ENCODE measurements at regions not wholly inside any gene's neighbourhood (a gene's known extent, or its start where the extent isn't known, plus 50 kb on each side); places are given as distances from the start of the nearest gene placed in this dataset.
A peak's percentile ranks its signal among the peaks of the same experiment; 100 is the strongest.
"Not testable (repeated sequence)": the region's sequence is repeated elsewhere in the genome, so short reads cannot be mapped to it uniquely, and the experiment has no call there.

DNA sequence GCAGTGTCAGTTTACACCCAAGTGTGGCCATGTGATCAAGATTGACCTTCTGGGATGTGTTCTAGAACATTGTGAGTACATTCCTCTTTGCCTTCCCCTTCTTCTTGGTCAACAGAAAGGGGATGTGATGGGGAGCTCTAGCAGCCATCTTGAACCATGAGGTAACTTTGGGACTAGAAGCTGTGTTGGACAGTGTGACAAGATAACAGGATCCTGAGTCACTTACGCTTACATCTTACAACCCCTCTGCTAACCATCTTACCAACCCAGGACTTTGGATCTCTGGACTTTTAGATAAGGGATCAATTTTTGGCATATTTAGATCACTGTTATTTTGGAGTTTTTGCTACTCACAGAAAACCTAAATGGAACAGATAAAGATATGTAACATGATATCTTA is 625.6 kb downstream of the BCOR start:
- DNase-seq (ENCODE audit: low spot score) = no peak

DNA sequence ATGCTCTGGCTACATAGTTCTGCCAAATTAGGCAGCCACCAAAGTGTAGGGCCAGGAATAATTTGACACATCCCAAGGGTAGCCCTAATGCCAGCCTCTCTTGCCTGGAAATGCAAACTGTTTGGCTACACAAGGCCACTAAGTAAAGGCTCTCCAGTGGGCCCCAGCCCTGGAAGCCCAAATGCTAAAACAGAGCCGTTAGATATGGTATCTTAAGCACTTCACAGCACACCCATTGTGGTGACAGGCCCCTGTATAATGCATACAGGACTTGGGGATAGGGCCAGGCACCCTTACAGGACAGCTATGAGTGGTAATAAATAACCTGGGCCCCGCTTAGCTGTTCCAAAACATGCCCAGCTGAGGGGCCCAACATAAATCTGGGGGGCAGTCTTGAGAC is 623.9 kb downstream of the BCOR start:
- no peak for DNase-seq (ENCODE audit: low spot score)

DNA sequence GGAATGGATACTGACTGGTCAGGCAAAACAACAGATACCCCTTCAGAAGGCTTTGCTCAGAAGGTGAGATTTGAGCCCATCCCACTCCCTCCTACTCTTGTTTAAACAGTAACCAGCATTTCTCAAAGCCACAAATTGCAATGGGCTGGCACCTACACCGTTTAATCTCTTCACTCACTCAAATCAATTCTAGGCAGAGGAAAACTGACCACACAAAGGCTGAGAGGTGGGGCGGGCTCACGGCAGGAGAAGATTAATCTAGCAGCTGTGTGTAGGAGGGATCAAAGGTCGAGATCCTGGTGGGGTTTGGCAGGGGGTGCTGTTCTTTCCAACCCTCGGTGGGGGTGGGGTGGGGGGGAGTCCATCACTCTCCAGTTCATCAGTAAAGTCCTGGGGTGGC is 622.4 kb downstream of the BCOR start:
- DNase-seq (ENCODE audit: low spot score) = no peak

DNA sequence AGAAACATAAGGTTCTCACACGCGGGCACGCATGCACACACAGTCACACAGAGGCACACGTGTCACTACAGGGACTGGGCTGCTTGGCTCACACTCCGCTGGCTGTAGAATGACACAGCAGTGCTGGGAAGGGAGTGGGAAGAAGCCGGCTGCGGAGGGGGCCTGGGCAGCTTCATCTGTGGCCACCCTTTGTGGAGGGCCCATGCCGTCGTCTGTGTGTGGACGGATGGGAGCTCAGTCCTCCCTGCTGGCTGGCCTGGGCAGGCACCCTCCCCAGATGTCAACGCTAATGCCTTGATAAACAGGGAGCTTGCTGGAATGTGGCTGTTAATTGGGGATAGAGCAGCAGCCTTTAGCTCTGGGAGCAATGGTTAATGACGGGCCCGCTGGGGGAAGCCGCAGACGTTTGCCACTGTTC is 621.1 kb downstream of the BCOR start:
- no peak for DNase-seq (ENCODE audit: low spot score)

DNA sequence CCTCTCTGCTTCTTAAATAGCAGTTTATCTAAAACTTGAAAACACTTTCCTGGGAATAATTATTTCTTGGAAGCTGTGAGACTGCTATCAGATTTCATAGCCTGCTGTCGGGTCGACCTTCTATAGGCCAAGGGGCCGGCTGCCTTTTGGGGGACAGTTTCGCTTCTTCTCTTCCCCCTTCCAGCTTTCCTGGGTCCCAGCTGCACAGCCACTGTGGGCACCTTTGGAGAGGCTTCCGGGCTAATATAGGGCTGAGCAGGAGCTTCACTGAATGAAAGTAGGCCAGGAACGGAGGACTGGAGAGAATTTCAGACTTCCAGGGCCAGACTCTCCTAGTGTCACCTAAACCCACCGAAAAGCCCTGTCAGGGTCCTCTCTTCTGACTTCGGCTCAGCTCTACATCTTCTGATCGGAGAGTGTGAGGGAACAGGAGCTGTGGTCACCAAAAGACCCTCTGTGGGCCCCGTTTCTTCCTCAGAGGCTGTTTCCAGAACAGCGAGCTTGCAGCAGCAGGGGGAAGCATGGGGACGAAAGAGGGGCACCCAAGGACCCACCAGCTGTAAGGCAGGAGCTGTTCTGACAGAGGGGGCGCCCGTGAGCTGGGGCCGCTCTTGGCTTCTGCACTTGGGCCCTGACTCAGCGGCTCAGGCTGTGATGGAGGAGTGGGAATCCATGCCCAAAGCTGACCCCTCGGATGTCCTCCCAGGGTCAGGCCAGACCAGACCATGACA is 620.6 kb downstream of the BCOR start:
- no peak for DNase-seq (ENCODE audit: low spot score)

DNA sequence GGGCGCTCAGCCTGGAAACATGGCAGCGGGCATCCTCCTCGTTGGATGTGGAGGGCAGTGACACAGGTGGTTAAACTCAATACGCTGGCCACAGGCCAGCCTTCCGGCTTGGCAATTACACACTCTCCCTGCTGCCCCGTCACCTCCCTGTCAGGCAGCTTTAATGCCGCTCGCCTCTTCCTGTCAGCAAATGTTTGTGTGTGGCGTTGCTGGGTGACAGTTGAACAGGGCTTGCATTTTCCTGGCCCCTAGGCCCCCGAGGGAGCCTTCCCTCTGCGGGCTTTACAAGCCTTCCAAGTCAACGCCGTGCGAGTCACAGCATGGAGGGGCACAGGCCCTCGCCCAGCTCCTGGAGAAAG is 620.0 kb downstream of the BCOR start:
- no peak for DNase-seq (ENCODE audit: low spot score)

DNA sequence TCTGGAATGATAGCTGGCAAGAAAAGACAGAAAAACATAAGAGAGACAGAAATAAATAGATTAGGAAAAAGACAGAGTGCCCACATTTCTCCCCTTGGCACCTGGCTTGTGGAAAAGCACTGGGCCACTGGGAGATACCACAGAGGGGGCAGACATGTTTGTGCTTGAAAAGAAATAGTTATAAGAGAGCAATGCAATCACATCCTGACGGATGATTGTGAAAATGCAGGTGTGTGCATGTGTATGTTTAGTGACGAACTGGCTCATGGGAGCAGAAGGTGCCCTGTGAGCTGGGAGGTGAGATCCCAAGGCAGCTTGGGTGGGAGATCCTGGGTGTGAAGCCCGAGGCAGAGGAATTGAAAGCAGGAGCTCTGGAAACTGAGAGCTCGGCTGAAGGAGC is 617.9 kb downstream of the BCOR start:
- no peak for DNase-seq (ENCODE audit: low spot score)

DNA sequence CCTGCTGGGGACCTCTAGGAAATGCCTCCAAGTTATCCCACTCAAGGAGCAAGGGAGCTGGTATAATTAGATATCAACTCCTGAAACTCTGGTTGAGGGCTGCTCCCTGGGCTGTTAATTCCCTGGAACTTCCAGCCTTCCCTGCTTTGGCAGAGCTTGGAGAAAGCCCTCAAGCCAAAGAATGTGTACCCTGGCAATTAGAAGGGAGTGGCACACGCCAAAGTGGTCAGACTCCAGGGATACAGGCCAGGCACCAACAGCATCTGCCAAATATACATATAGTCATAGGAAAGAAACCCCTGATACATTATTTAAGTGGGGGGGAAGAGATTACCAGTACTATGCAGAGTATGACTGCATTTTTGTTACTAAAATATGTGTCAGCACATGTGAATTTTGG is 616.8 kb downstream of the BCOR start:
- DNase-seq (ENCODE audit: low spot score) = no peak

DNA sequence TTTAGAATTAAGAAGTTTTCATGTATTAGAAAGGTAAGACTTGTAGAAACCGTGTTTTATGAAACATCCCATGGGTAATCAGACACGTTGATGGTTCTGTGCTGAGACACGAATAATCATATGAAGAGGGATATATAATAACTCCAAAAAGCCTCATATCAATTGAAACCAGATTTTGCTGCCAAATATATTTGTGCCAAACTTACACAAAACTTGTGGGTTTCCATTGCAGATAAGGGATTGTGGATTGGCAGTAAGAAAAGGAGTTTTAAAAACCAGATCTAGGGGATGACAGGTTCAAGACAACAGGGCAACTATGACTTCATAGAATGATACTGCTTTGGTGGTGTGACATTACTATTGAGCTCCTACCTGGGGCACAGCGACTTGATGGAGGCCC is 616.1 kb downstream of the BCOR start:
- no peak for DNase-seq (ENCODE audit: low spot score)

DNA sequence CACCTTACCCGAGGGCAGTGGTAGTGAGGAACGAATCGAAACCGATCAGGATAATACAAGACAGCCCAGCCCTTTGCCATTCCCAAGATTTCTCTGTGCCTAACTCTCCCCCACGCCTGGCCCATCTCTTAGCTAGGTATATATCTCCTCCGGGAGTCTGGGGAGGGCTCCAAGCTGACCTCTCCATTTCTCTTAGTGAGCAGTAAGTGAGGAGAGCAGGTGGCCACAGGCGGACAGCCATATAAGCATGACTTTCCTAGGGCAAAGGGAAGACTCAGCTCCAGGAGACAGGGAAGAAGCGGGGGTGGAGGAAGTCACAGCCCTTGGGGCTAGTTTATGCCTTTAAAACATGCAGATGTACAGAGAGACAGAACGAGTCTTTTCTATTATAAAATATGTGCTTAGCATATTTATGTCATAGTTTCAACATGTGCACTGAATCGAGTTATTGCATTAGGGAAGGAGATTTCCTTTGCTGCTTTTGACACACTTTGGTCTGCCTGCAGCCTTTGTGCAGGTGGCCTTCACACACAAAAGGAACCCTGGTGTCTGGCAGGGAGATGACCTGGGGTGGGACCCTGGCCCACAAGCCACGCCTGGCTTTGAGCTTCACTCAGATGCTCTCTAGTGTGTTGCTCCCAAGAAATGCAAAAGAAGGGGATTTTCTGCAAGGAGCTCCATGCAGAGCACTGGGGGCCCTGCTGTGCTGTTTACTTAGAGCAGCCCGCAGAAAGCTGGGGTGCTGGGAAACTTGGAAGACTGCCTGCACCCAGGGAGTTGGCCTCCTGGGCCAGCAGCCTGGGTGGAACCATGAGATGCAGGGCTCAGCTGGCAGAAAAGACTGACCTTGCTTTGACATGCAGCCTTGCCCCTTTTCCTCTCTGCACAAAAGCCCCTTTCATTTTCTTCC is 613.3 kb downstream of the BCOR start:
- peak; percentile 14 for DNase-seq (ENCODE audit: low spot score)

DNA sequence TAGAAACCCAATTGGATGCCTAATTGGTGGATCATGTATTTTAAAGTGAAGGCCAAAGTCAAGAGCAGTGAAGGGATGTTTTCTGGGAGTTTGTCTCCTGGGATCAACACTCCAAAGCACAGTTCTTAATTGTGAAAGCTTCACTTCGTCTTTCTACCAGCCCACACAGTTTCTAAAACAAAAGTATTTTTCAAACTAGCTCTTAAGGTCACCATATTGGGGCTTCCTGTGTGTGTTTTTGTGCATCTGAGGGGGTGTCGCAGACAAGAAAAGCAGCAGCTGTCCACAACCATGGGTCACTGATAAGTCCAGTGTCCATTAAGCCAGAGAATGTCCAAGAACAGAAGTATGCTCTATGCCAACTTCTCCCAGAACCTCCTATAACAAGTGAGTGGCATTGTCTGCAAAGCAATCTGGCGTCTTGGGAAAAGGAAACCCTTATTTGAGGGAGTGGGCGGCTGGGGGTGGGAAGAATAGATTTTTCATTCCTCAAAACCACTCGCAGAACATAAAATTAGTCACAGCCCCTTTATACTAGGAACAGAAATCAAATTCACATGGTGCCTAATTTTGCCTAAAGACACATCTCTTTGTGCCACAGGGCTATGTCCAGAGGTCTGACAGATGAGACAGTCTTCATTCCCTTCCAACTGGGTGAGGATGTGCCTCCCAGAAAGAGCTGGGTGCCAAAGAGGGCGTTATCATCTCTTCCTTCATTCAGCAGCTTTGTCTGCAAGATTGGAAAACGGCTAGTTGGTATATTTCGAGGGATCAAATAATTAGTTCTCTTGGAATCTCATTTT is 610.4 kb downstream of the BCOR start:
- no peak for DNase-seq (ENCODE audit: low spot score)

DNA sequence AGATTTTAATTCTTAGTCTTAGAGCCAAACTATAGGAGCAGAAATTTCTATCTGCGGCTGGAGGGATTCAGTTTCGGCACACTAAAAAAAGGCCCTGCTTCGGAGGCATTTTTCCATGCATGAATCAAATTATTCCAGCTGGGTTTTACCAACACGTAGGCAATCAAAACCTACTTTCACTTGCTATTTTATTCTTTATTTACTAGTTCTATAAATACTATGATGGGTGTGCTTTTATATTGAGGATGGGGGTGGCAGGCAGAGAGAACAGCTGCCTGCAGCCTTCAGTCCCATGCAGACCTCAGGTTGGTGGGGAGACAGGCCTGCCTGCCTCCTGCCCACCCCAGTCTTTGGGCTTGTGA is 609.8 kb downstream of the BCOR start:
- DNase-seq (ENCODE audit: low spot score) = no peak

DNA sequence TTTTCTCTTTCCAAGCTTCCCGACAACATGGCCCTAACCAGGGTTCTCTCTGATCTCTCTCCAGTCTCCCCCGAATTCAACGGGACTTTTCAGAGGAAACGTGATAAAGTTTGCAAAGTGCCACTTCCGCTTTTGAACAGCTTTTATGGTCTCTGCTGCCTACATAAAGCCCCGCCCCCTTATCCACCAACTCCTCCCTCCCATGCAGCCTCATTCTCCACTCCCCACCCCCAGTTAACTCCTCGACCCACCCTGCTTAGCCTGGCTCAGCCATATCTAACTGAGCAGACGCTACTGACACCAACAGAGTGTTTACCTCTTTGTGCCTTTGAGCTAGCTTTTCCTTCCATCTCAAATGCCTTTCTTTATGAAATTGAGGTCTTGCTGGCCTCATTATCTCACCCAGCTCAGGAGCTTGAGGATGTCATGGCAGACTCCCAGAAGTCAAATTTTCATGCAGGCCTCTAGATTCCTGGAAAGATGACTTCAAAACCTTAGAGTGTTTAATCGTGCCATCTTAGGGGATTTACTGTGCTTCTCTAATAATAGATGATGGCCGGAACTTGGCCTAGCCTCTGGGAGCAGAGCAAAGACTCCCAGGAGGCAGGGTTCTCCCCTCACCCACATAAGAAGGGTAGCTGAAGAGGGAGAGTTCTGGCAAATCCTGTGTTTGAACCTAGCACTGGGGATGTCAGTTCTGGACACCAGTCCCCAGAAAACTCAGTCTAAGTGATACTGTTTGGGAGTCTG is 606.0 kb downstream of the BCOR start:
- DNase-seq (ENCODE audit: low spot score) = no peak

DNA sequence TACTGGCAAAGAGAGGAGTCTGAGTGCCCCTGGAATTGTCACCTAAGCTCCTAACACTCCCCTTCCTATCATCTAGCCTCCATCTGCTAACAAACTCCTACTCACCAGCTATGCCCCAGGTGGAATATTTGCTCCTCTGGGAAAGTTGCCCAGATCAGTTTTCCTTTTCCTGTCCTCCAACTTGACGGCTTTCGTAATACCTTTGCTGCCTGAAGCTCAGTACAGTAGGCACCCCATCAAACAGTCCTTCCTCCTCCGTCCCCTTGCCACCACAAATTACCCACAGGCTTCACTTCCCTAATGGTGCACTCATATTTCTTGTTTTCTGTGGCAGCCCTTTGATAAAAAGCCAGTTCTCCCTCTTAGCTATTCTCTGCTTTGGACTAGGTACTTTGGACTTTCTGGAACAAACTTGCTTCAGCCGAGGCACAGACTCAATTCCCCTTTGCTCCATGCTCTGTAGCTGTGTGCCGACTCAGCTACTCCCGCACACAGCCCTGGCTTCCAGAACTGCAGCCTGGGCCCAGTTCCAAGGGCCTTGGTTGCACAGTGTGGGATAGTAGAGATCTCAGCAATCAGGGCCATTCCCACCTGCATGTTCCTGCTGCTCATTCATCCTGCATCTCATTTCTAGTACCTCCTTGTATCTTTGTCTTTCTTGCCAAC is 605.1 kb downstream of the BCOR start:
- DNase-seq (ENCODE audit: low spot score) = no peak

DNA sequence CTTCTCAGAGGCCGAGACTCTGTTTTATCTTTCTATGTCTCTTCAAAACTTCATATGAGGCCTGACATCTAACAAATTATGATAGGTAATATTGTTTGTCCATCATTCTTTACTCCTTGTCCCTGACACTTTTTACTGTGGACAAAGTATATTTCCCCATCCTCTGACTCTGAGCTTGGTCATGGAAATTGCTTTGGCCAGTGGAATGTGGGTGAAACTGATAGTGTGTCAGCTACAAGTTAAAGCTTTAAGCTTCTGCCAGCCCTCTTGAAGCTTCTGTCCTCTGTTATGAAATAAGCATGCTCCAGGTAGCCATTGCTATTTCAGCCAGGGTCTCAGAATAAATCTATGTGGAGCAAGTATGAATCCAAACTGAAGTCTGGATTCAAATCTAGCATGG is 604.6 kb downstream of the BCOR start:
- no peak for DNase-seq (ENCODE audit: low spot score)

DNA sequence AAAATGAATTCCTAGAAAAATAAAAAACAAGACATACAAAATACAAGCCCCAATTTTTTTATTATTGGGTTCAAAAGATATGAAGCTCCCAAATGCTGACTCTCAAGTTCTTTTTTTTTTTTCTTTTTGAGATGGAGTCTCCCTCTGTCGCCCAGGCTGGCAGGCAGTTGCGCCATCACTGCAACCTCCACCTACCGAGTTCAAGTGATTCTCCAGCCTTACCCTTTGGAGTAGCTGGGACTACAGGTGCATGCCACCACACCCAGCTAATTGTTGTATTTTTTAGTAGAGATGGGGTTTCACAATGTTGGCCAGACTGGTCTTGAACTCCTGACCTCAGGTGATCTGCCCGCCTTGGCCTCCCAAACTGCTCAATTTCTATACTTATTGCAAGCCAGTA is 600.6 kb downstream of the BCOR start:
- DNase-seq (ENCODE audit: low spot score) = not testable (repeated sequence)

DNA sequence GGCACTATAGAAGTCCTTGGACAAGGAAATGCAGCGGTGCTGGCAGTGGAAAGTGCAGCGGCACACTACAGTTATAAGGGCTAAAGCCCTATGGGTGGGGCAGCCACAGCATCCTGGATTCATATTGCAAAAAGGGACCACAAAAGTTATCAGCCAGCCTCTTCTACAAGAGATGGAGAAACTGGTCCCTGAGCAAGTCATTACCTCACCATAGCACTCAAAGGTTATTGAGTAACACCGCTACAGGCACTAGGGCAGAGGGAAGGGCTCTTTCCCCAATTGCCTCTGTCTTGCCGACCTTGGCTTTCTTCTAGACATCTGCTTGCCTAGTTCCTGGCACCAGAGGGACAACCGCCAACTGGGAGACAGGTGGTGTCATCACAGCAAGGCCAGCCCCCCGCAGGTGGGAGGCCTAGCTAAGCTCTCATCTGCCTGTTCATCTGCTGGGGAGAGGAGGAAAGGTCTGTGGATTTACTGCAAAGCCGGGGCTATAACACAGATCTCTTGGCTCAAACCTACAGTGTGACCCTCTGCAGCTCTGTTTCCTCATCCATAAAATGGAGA is 600.0 kb downstream of the BCOR start:
- DNase-seq (ENCODE audit: low spot score) = no peak

DNA sequence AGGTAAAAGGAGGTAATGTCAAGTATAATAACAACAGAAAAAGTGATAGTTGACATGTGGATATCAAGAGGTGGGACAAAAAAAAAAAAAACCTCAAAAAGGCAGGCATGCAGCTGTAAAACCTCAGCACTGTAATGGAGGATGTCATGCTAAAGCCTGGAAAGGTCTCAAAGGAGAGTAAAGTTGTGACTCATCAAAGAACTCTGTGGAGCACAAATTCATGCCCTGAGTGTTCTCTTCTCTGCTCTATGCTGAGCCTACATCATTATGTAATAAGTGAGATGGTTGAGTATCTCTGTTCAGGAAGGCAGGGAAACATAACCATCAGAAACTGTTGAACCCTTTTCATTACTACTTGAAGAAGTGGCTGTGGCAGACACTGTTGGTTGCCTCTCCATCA is 597.8 kb downstream of the BCOR start:
- no peak for DNase-seq (ENCODE audit: low spot score)

DNA sequence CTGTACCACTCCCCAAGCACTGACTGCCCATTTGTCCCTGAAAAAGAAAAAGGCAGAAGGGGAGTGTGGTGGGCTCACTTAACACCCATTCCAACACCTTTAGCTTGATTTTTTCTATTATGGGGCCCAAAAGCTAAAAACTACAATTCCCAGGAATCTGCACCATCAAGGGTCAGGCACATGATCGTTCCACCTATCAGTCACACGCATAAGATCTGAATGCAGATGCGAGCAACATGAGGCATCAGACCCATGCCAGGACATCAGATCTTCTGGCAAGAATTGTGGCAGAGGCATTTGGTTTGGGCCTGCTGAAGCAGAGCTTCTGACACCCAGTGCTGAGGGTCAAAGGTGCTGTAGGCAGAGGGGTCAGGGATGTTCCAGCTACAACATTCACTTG is 595.9 kb downstream of the BCOR start:
- DNase-seq (ENCODE audit: low spot score) = no peak

DNA sequence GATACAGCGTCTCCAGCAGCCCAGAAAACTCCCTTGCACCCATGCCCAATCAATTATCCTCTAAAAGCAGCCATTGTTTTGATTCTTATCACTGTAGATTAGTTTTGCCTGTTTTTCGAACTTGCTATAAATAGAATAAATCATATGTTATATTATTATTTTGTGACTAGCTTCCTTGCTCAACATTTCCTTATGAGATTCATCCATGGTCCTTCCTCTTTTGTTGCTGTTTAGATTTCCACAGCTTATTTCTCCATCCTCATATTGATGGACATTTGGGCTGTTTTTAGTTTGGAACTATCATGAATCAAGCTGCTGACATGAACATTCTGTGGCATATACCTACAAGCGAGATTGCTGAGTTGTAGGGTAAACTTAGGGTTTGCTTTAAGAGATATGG is 595.3 kb downstream of the BCOR start:
- DNase-seq (ENCODE audit: low spot score) = no peak

DNA sequence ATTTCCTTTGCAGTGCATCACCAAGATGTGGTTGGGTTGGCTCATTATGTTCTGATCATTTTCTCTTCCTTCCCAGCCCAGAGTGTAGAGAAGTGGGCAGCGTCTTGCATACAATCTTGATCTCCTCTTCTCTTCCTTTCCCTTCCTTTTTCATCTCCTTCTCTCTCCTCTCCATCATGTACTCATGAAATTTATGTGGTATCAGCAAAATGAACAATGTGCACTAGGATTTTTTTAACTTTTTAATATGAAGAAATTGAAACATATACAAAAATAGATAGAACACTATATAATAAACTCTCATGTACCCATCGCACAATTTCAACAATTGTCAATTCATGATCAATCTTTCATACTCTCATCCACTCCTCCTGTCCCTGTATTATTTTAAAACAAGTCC is 593.5 kb downstream of the BCOR start:
- DNase-seq (ENCODE audit: low spot score) = no peak
